ENCODE measurements at regions not wholly inside any gene's neighbourhood (a gene's known extent, or its start where the extent isn't known, plus 50 kb on each side); places are given as distances from the start of the nearest gene placed in this dataset.

GRCh38 chr5:145118611-145119010 lies 716.5 kb downstream of the PRELID2 start:
- in situ Hi-C loops (cut with HindIII; ENCODE audit: low sequenced_read_pairs): no loop called here

GRCh38 chr5:145118127-145118526 lies 717.0 kb downstream of the PRELID2 start:
- no peak overlapping the region for H3K4me3 ChIP-seq (ENCODE audit: low read depth, low read length)
- no peak for TF ChIP-seq CTCF (IDR thresholded peaks at IDR 0.05; ENCODE audit: low read depth, low read length)
- no peak for DNase-seq (ENCODE audit: low read depth, low spot score)
- in situ Hi-C loops (cut with HindIII; ENCODE audit: low sequenced_read_pairs): no loop called here

More at GRCh38 chr5:145118611-145119010, 716.5 kb downstream of the PRELID2 start:
- DNase-seq (ENCODE audit: low read depth, low spot score): no peak
- TF ChIP-seq CTCF (IDR thresholded peaks at IDR 0.05; ENCODE audit: low read depth, low read length): no peak
- no peak overlapping the region for H3K4me3 ChIP-seq (ENCODE audit: low read depth, low read length)

GRCh38 chr5:145117285-145117684 lies 717.9 kb downstream of the PRELID2 start:
- H3K4me3 ChIP-seq (ENCODE audit: low read depth, low read length): no peak overlapping the region
- no peak for TF ChIP-seq CTCF (IDR thresholded peaks at IDR 0.05; ENCODE audit: low read depth, low read length)
- no peak for DNase-seq (ENCODE audit: low read depth, low spot score)
- in situ Hi-C loops (cut with HindIII; ENCODE audit: low sequenced_read_pairs): no loop called here

- no peak overlapping the region for H3K4me3 ChIP-seq (ENCODE audit: low read depth, low read length)
- no peak for DNase-seq (ENCODE audit: low read depth, low spot score)
- TF ChIP-seq CTCF (IDR thresholded peaks at IDR 0.05; ENCODE audit: low read depth, low read length): no peak
- in situ Hi-C loops (cut with HindIII; ENCODE audit: low sequenced_read_pairs): no loop called here
Measured at GRCh38 chr5:145111420-145111819, 723.7 kb downstream of the PRELID2 start.

DNA sequence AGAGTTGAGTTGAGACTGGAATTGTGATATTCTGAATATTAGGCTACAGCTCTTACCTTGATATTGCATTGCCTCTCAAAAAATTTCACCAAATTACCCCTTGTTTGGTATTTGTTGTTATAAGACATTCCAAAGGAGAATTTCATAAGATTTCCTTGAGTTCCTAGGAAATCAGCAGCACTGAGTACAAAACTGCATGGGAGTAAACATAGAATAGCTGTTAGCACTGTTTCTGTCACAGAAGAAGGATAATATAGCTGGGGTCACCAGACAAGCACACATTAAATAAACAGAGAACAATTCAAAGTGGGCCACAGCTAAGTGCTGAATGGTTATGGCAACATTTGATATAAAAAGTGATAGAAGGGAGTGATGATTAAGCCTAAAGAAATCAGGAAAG lies 724.3 kb downstream of the PRELID2 start:
- no peak for DNase-seq (ENCODE audit: low read depth, low spot score)
- no peak for TF ChIP-seq CTCF (IDR thresholded peaks at IDR 0.05; ENCODE audit: low read depth, low read length)
- in situ Hi-C loops (cut with HindIII; ENCODE audit: low sequenced_read_pairs): no loop called here
- no peak overlapping the region for H3K4me3 ChIP-seq (ENCODE audit: low read depth, low read length)

GRCh38 chr5:145110181-145110580 lies 725.0 kb downstream of the PRELID2 start:
- no peak for TF ChIP-seq CTCF (IDR thresholded peaks at IDR 0.05; ENCODE audit: low read depth, low read length)
- DNase-seq (ENCODE audit: low read depth, low spot score): no peak
- in situ Hi-C loops (cut with HindIII; ENCODE audit: low sequenced_read_pairs): no loop called here
- no peak overlapping the region for H3K4me3 ChIP-seq (ENCODE audit: low read depth, low read length)

- in situ Hi-C loops (cut with HindIII; ENCODE audit: low sequenced_read_pairs): no loop called here
- no peak overlapping the region for H3K4me3 ChIP-seq (ENCODE audit: low read depth, low read length)
Measured at GRCh38 chr5:145105384-145105783, 729.8 kb downstream of the PRELID2 start.

More at GRCh38 chr5:145105384-145105783, 729.8 kb downstream of the PRELID2 start:
- DNase-seq (ENCODE audit: low read depth, low spot score): no peak
- no peak for TF ChIP-seq CTCF (IDR thresholded peaks at IDR 0.05; ENCODE audit: low read depth, low read length)
